ENCODE measurements at regions not wholly inside any gene's neighbourhood (a gene's known extent, or its start where the extent isn't known, plus 50 kb on each side); places are given as distances from the start of the nearest gene placed in this dataset.

- DNase-seq, result no peak
These were observed 53.6 kb upstream of the EPCAM start for GRCh38 chr2:47315475-47315874.

GRCh38 chr2:47313728-47314127, 55.4 kb upstream of the EPCAM start:
- no peak for DNase-seq

- no peak for DNase-seq
These were observed 55.9 kb upstream of the EPCAM start for GRCh38 chr2:47313141-47313691.

- DNase-seq, result no peak
These were observed 56.6 kb upstream of the EPCAM start for GRCh38 chr2:47312491-47312850.

GRCh38 chr2:47311764-47312490, 57.2 kb upstream of the EPCAM start:
- no peak for DNase-seq

- no peak for DNase-seq
These were observed 58.1 kb upstream of the EPCAM start for GRCh38 chr2:47310801-47311560.

- no peak for DNase-seq
These were observed 58.9 kb upstream of the EPCAM start for GRCh38 chr2:47309952-47310800.

- DNase-seq, result no peak
These were observed 59.6 kb upstream of the EPCAM start for GRCh38 chr2:47309472-47309951.

- DNase-seq, result no peak
These were observed 62.0 kb upstream of the EPCAM start for GRCh38 chr2:47307066-47307465.

- no peak for DNase-seq
These were observed 64.5 kb upstream of the EPCAM start for GRCh38 chr2:47304654-47305053.

GRCh38 chr2:47303341-47304148, 65.6 kb upstream of the EPCAM start:
- no peak for DNase-seq

- no peak for DNase-seq
These were observed 66.8 kb upstream of the EPCAM start for GRCh38 chr2:47302308-47302707.

GRCh38 chr2:47301731-47302130, 67.4 kb upstream of the EPCAM start:
- DNase-seq, result no peak

- no peak for DNase-seq
These were observed 67.9 kb upstream of the EPCAM start for GRCh38 chr2:47301277-47301618.

GRCh38 chr2:47300609-47301276, 68.4 kb upstream of the EPCAM start:
- no peak for DNase-seq

- no peak for DNase-seq
These were observed 69.0 kb upstream of the EPCAM start for GRCh38 chr2:47300081-47300480.

- no peak for DNase-seq
These were observed 69.6 kb upstream of the EPCAM start for GRCh38 chr2:47299555-47299954.

GRCh38 chr2:47298771-47299170, 70.3 kb upstream of the EPCAM start:
- no peak for DNase-seq

- no peak for DNase-seq
These were observed 71.2 kb upstream of the EPCAM start for GRCh38 chr2:47297767-47298425.

- DNase-seq, result no peak
These were observed 73.0 kb upstream of the EPCAM start for GRCh38 chr2:47295981-47296635.
